SKM-1 treated with dmso at 0.1 percent for 144 hours (cell line): ENCODE measurements at regions not wholly inside any gene's neighbourhood (a gene's known extent, or its start where the extent isn't known, plus 50 kb on each side); places are given as distances from the start of the nearest gene placed in this dataset.
"Not testable (repeated sequence)": the region's sequence is repeated elsewhere in the genome, so short reads cannot be mapped to it uniquely, and the experiment has no call there.

ENCODE experiments used
- DNase-seq: peaks from one replicate; lab custom pipeline; 2025; ENCODE audit not compliant: unreplicated experiment; lab: John Stamatoyannopoulos, UW

GRCh38 chr1:60918867-60919266 lies 163.5 kb upstream of the NFIA start:
- no peak for DNase-seq

- no peak for DNase-seq
These were observed 165.5 kb upstream of the NFIA start for GRCh38 chr1:60916906-60917305.

- DNase-seq = no peak
These were observed 166.2 kb upstream of the NFIA start for GRCh38 chr1:60916199-60916598.

GRCh38 chr1:60915441-60915840 lies 166.9 kb upstream of the NFIA start:
- DNase-seq = no peak

GRCh38 chr1:60914982-60915381 lies 167.4 kb upstream of the NFIA start:
- no peak for DNase-seq

GRCh38 chr1:60913708-60914107 lies 168.7 kb upstream of the NFIA start:
- DNase-seq = not testable (repeated sequence)

- DNase-seq = no peak
These were observed 169.3 kb upstream of the NFIA start for GRCh38 chr1:60913039-60913438.

- no peak for DNase-seq
These were observed 170.2 kb upstream of the NFIA start for GRCh38 chr1:60911966-60912697.

GRCh38 chr1:60908159-60908558 lies 174.2 kb upstream of the NFIA start:
- DNase-seq = no peak

- DNase-seq = no peak
These were observed 175.8 kb upstream of the NFIA start for GRCh38 chr1:60906526-60906925.

GRCh38 chr1:60906039-60906438 lies 176.3 kb upstream of the NFIA start:
- DNase-seq = no peak

GRCh38 chr1:60904099-60904851 lies 178.1 kb upstream of the NFIA start:
- no peak for DNase-seq

GRCh38 chr1:60903591-60903990 lies 178.8 kb upstream of the NFIA start:
- no peak for DNase-seq

GRCh38 chr1:60899464-60899863 lies 182.9 kb upstream of the NFIA start:
- DNase-seq = no peak

GRCh38 chr1:60898987-60899386 lies 183.4 kb upstream of the NFIA start:
- DNase-seq = no peak

GRCh38 chr1:60898413-60898812 lies 183.9 kb upstream of the NFIA start:
- DNase-seq = no peak

- no peak for DNase-seq
These were observed 185.5 kb upstream of the NFIA start for GRCh38 chr1:60896701-60897363.

- no peak for DNase-seq
These were observed 186.7 kb upstream of the NFIA start for GRCh38 chr1:60895701-60896100.

- DNase-seq = no peak
These were observed 187.1 kb upstream of the NFIA start for GRCh38 chr1:60895252-60895651.

- no peak for DNase-seq
These were observed 187.6 kb upstream of the NFIA start for GRCh38 chr1:60894741-60895140.

- DNase-seq = no peak
These were observed 188.2 kb upstream of the NFIA start for GRCh38 chr1:60894130-60894529.
